ENCODE measurements at regions not wholly inside any gene's neighbourhood (a gene's known extent, or its start where the extent isn't known, plus 50 kb on each side); places are given as distances from the start of the nearest gene placed in this dataset.

DNA sequence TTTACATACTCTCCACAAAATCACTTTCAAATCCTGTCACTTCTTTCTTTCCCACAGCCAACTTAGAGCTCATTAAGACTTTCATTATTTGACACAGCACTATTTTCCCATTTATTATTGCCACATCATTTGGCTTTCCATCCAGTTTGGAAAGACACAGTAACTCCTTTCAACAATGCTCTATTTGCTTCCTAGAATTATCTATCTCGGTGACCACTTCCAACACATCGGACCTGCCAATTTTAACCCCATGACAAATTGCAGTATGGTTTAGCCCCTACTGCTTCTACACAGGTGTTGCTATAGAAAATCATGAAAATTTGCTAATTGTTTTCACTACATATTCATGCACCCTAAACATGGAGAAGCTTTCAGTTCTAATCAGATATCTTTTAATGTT lies 190.6 kb upstream of the COX7C start:
- WGBS, result 84% methylated on average over 2 of the region's 2 CpGs
- DNase-seq (ENCODE audit: low spot score), result no peak
- Histone ChIP-seq H3K9me3 (ENCODE audit: control insufficient read depth in 4 of 4, low read length in 3 of 4) (no peaks in the 10 kb centered on the region), H3K4me3 (ENCODE audit: low read depth in 1 of 3, low read length in 3 of 3) (no peak overlapping the region), H3K27me3 (ENCODE audit: control insufficient read depth in 4 of 4, insufficient read depth in 4 of 4, low read length in 3 of 4) (no peaks in the 10 kb centered on the region), H3K27ac (ENCODE audit: low read depth in 1 of 2, low read length in 2 of 2) (no peak overlapping the region), H3K4me1 (ENCODE audit: control insufficient read depth in 4 of 4, insufficient read depth in 4 of 4, low read length in 3 of 4) (no peaks in the 10 kb centered on the region), H3K9ac (ENCODE audit: low read depth in 1 of 2, low read length in 2 of 2) (no peak overlapping the region), H3K36me3 (ENCODE audit: control insufficient read depth in 4 of 4, insufficient read depth in 3 of 4, low read depth in 1 of 4, low read length in 3 of 4) (no peaks in the 10 kb centered on the region)
- TF ChIP-seq, protein P1, sequence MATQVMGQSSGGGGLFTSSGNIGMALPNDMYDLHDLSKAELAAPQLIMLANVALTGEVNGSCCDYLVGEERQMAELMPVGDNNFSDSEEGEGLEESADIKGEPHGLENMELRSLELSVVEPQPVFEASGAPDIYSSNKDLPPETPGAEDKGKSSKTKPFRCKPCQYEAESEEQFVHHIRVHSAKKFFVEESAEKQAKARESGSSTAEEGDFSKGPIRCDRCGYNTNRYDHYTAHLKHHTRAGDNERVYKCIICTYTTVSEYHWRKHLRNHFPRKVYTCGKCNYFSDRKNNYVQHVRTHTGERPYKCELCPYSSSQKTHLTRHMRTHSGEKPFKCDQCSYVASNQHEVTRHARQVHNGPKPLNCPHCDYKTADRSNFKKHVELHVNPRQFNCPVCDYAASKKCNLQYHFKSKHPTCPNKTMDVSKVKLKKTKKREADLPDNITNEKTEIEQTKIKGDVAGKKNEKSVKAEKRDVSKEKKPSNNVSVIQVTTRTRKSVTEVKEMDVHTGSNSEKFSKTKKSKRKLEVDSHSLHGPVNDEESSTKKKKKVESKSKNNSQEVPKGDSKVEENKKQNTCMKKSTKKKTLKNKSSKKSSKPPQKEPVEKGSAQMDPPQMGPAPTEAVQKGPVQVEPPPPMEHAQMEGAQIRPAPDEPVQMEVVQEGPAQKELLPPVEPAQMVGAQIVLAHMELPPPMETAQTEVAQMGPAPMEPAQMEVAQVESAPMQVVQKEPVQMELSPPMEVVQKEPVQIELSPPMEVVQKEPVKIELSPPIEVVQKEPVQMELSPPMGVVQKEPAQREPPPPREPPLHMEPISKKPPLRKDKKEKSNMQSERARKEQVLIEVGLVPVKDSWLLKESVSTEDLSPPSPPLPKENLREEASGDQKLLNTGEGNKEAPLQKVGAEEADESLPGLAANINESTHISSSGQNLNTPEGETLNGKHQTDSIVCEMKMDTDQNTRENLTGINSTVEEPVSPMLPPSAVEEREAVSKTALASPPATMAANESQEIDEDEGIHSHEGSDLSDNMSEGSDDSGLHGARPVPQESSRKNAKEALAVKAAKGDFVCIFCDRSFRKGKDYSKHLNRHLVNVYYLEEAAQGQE (IDR thresholded peaks at IDR 0.05), result no peak
- TF ChIP-seq EGR1 (IDR thresholded peaks at IDR 0.05; ENCODE audit: low read depth in 2 of 2), result no peak
- no peak for TF ChIP-seq HNF4A (conservative IDR thresholded peaks at IDR 0.05)
- TF ChIP-seq RXRA (IDR thresholded peaks at IDR 0.05), result no peak
- TF ChIP-seq, protein P2, sequence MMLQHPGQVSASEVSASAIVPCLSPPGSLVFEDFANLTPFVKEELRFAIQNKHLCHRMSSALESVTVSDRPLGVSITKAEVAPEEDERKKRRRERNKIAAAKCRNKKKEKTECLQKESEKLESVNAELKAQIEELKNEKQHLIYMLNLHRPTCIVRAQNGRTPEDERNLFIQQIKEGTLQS (IDR thresholded peaks at IDR 0.05), result no peak
- no peak for TF ChIP-seq GABPA (IDR thresholded peaks at IDR 0.05 in 1 of 2, conservative IDR thresholded peaks at IDR 0.05 in 1 of 2)
- no peak for TF ChIP-seq FOXA2 (IDR thresholded peaks at IDR 0.05)
- no peak for TF ChIP-seq NR2F2 (IDR thresholded peaks at IDR 0.05)
- TF ChIP-seq TAF1 (conservative IDR thresholded peaks at IDR 0.05), result no peak
- no peak for TF ChIP-seq SP1 (IDR thresholded peaks at IDR 0.05)
- no peak for TF ChIP-seq FOXA1 (IDR thresholded peaks at IDR 0.05)
- TF ChIP-seq JUND (IDR thresholded peaks at IDR 0.05), result no peak
- TF ChIP-seq, protein P3, sequence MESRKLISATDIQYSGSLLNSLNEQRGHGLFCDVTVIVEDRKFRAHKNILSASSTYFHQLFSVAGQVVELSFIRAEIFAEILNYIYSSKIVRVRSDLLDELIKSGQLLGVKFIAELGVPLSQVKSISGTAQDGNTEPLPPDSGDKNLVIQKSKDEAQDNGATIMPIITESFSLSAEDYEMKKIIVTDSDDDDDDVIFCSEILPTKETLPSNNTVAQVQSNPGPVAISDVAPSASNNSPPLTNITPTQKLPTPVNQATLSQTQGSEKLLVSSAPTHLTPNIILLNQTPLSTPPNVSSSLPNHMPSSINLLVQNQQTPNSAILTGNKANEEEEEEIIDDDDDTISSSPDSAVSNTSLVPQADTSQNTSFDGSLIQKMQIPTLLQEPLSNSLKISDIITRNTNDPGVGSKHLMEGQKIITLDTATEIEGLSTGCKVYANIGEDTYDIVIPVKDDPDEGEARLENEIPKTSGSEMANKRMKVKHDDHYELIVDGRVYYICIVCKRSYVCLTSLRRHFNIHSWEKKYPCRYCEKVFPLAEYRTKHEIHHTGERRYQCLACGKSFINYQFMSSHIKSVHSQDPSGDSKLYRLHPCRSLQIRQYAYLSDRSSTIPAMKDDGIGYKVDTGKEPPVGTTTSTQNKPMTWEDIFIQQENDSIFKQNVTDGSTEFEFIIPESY (IDR thresholded peaks at IDR 0.05), result no peak
- no peak for TF ChIP-seq RAD21 (IDR thresholded peaks at IDR 0.05)
- TF ChIP-seq HNF4G (IDR thresholded peaks at IDR 0.05), result no peak
- TF ChIP-seq, protein P4, sequence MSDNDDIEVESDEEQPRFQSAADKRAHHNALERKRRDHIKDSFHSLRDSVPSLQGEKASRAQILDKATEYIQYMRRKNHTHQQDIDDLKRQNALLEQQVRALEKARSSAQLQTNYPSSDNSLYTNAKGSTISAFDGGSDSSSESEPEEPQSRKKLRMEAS (IDR thresholded peaks at IDR 0.05), result no peak
- TF ChIP-seq, protein P5, sequence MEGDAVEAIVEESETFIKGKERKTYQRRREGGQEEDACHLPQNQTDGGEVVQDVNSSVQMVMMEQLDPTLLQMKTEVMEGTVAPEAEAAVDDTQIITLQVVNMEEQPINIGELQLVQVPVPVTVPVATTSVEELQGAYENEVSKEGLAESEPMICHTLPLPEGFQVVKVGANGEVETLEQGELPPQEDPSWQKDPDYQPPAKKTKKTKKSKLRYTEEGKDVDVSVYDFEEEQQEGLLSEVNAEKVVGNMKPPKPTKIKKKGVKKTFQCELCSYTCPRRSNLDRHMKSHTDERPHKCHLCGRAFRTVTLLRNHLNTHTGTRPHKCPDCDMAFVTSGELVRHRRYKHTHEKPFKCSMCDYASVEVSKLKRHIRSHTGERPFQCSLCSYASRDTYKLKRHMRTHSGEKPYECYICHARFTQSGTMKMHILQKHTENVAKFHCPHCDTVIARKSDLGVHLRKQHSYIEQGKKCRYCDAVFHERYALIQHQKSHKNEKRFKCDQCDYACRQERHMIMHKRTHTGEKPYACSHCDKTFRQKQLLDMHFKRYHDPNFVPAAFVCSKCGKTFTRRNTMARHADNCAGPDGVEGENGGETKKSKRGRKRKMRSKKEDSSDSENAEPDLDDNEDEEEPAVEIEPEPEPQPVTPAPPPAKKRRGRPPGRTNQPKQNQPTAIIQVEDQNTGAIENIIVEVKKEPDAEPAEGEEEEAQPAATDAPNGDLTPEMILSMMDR (IDR thresholded peaks at IDR 0.05; ENCODE audit: low read depth, low read length, missing input control), result no peak

All from liver (tissue), 8 donors.